ENCODE measurements at regions not wholly inside any gene's neighbourhood (a gene's known extent, or its start where the extent isn't known, plus 50 kb on each side); places are given as distances from the start of the nearest gene placed in this dataset.

GRCh38 chr3:80000022-80000421 is 232.2 kb upstream of the ROBO1 start:
- TF ChIP-seq EZH2 (IDR thresholded peaks at IDR 0.05; ENCODE audit: insufficient read depth, poor library complexity, severe bottlenecking) (no peak), EZH2phosphoT487 (IDR thresholded peaks at IDR 0.05; ENCODE audit: insufficient read depth, low read depth) (no peak)
